ENCODE measurements at regions not wholly inside any gene's neighbourhood (a gene's known extent, or its start where the extent isn't known, plus 50 kb on each side); places are given as distances from the start of the nearest gene placed in this dataset.

- Histone ChIP-seq H3K4me2 (ENCODE audit: insufficient read depth, insufficient read length, low read length) (no peak overlapping the region), H2BK120ac (ENCODE audit: low read depth, low read length, poor library complexity, severe bottlenecking) (no peak overlapping the region), H3K56ac (ENCODE audit: insufficient read length, low read depth, low read length) (no peak overlapping the region), H3K4ac (ENCODE audit: low read depth, low read length) (no peak overlapping the region), H3K4me1 (ENCODE audit: insufficient read depth, low read length) (no peaks in the 10 kb centered on the region), H4K91ac (ENCODE audit: insufficient read length, low read depth, low read length) (no peak overlapping the region), H3K23me2 (ENCODE audit: insufficient read length, low read depth, low read length, poor library complexity, severe bottlenecking) (no peaks in the 10 kb centered on the region), H2AK5ac (ENCODE audit: insufficient read length, low read length) (no peak overlapping the region), H2BK12ac (ENCODE audit: insufficient read length, low read depth, low read length) (no peak overlapping the region), H3K79me2 (ENCODE audit: insufficient read depth, low read length) (no peaks in the 10 kb centered on the region), H2BK5ac (ENCODE audit: insufficient read length, low read length) (no peak overlapping the region), H3K9ac (ENCODE audit: extremely low read depth, insufficient read length, low read length) (no peak overlapping the region), H2AFZ (ENCODE audit: low read length) (no peak overlapping the region), H3K27me3 (ENCODE audit: insufficient read depth, low read length) (no peaks in the 10 kb centered on the region), H3T11ph (ENCODE audit: low read length) (no peak overlapping the region), H3K14ac (ENCODE audit: insufficient read depth, low read length) (no peak overlapping the region), H3K79me1 (ENCODE audit: insufficient read depth, low read depth, low read length, poor library complexity, severe bottlenecking) (no peaks in the 10 kb centered on the region), H4K8ac (replicated peaks; ENCODE audit: insufficient read length, low read depth, low read length) (no peak overlapping the region), H2BK20ac (ENCODE audit: low read depth, low read length, poor library complexity, severe bottlenecking) (no peak overlapping the region), H4K5ac (ENCODE audit: insufficient read length, low read depth, low read length) (no peak overlapping the region), H2BK15ac (ENCODE audit: low read depth, low read length) (no peak overlapping the region), H4K20me1 (ENCODE audit: control insufficient read depth, insufficient read depth, insufficient read length) (no peaks in the 10 kb centered on the region), H3K9me3 (ENCODE audit: control insufficient read depth, low read depth, low read length) (no peaks in the 10 kb centered on the region), H3K23ac (ENCODE audit: insufficient read length, low read depth, low read length) (no peak overlapping the region), H3K27ac (ENCODE audit: insufficient read length, low read depth, low read length) (no peak overlapping the region), H3K18ac (ENCODE audit: insufficient read length, low read depth, low read length) (no peak overlapping the region)
- no peak for DNase-seq
- TF ChIP-seq CTCF (conservative IDR thresholded peaks at IDR 0.05), result no peak
- Mint-ChIP-seq H3K4me3 (no peak overlapping the region), H3K36me3 (ENCODE audit: insufficient read depth in 1 of 3, low read depth in 3 of 3) (no peaks in the 10 kb centered on the region), H3K27me3 (ENCODE audit: low read depth) (no peaks in the 10 kb centered on the region; the same call in 1 of the 2 replicates), H3K27ac (no peak overlapping the region), H3K4me1 (no peaks in the 10 kb centered on the region), H3K9me3 (no peaks in the 10 kb centered on the region)
- no CpG with 5 or more reads among the region's 4 CpGs for WGBS (ENCODE audit: extremely low coverage, insufficient read length, low lambda C conversion rate)
These were observed 85.2 kb upstream of the ZNF385D start for GRCh38 chr3:21836227-21836626.
